B cell (primary cell): ENCODE measurements at regions not wholly inside any gene's neighbourhood (a gene's known extent, or its start where the extent isn't known, plus 50 kb on each side); places are given as distances from the start of the nearest gene placed in this dataset.

Source experiments
- ATAC-seq: fragments of 200-7000 bp; cut with Tn5 transposase; one replicate; pipeline ENCODE4 v1.10.0; 2021; ENCODE audit warnings: low read depth, mild to moderate bottlenecking, moderate number of reproducible peaks, moderate library complexity
- CTCF ChIA-PET: fragments of 350-600 bp; sonication (Branson Sonifier 250); formaldehyde crosslinking; loops from one replicate; lab custom pipeline; 2021; ENCODE audit warnings: antibody characterized with exemption, inconsistent platforms; lab: Charles Lee
- POLR2A ChIA-PET: fragments of 350-600 bp; sonication (Branson Sonifier 250); formaldehyde crosslinking; loops from one replicate; lab custom pipeline; 2021; ENCODE audit warnings: antibody characterized with exemption; lab: Charles Lee
- DNase-seq: peaks from one replicate; pipeline ENCODE4 v3.0.0; 2013
- H2AFZ ChIP-seq: 2 replicates; pipeline ENCODE4 v1.6.1; 2012; ENCODE audit warnings: mild to moderate bottlenecking, low read depth, low read length; ENCODE audit not compliant: insufficient read depth, poor library complexity, severe bottlenecking
- H3K27ac ChIP-seq, 2 donors: 1 replicate in 1 of 2; 2 replicates in 1 of 2; pipeline ENCODE4 v1.5.1; 2012 to 2013; ENCODE audit warnings: low read length in 2 of 2, mild to moderate bottlenecking in 2 of 2, moderate library complexity in 1 of 2
- H3K27me3 ChIP-seq, 4 experiments: fragments of 200-600 bp in 1 of 4; sonication (generic) in 1 of 4; replicated peaks in 1 of 4; 1 replicate in 2 of 4; 2 replicates in 2 of 4; pipeline versions ENCODE4 v1.6.1 to v1.7.0; 2013 to 2016; ENCODE audit warnings: low read length in 3 of 4, mild to moderate bottlenecking in 2 of 4, mixed read lengths in 1 of 4, moderate library complexity in 1 of 4; ENCODE audit not compliant: insufficient read depth in 4 of 4, control insufficient read depth in 3 of 4; ENCODE audit errors: control extremely low read depth in 1 of 4
- H3K36me3 ChIP-seq, 2 experiments: replicated peaks in 1 of 2; 1 replicate in 1 of 2; 2 replicates in 1 of 2; pipeline versions ENCODE4 v1.6.1 to v1.7.1; 2013; ENCODE audit warnings: low read length in 1 of 2; ENCODE audit not compliant: insufficient read depth in 2 of 2, control insufficient read depth in 1 of 2; ENCODE audit errors: control extremely low read depth in 1 of 2, extremely low read depth in 1 of 2
- H3K4me1 ChIP-seq, 2 donors: fragments of 200-600 bp in 1 of 2; sonication (generic) in 1 of 2; 1 replicate in 1 of 2; 2 replicates in 1 of 2; pipeline versions ENCODE4 v1.5.1 to v1.6.1; 2013 to 2017; ENCODE audit warnings: low read length in 2 of 2; ENCODE audit not compliant: control insufficient read depth in 2 of 2, insufficient read depth in 2 of 2
- H3K4me2 ChIP-seq: replicated peaks from 2 replicates; pipeline ENCODE3; 2012; ENCODE audit warnings: mild to moderate bottlenecking, low read depth, low read length; ENCODE audit not compliant: poor library complexity, severe bottlenecking
- H3K4me3 ChIP-seq, 5 experiments: fragments of 200-600 bp in 1 of 5; sonication (generic) in 1 of 5; 1 replicate in 3 of 5; 2 replicates in 2 of 5; pipeline versions ENCODE4 v1.5.1 to v1.7.0; 2011 to 2016; ENCODE audit warnings: low read length in 4 of 5, mild to moderate bottlenecking in 4 of 5, low read depth in 2 of 5, control low read depth in 1 of 5, moderate library complexity in 1 of 5; ENCODE audit not compliant: insufficient read depth in 1 of 5; ENCODE audit errors: control extremely low read depth in 1 of 5, extremely low read depth in 1 of 5
- H3K79me2 ChIP-seq: fragments of 200-600 bp; sonication (generic); one replicate; pipeline ENCODE4 v1.6.0; 2016; ENCODE audit warnings: low read length; ENCODE audit not compliant: control insufficient read depth, insufficient read depth
- H3K9ac ChIP-seq: fragments of 200-600 bp; sonication (generic); 2 replicates; pipeline ENCODE4 v1.6.1; 2017; ENCODE audit warnings: mild to moderate bottlenecking, low read length, moderate library complexity
- H3K9me3 ChIP-seq, 3 donors: one replicate each; pipeline versions ENCODE4 v1.6.1 to v1.7.1; 2013; ENCODE audit warnings: low read length in 2 of 3; ENCODE audit not compliant: control insufficient read depth in 2 of 3, insufficient read depth in 1 of 3; ENCODE audit errors: control extremely low read depth in 1 of 3
- H4K20me1 ChIP-seq: 2 replicates; pipeline ENCODE4 v1.6.0; 2012; ENCODE audit warnings: mild to moderate bottlenecking, low read length; ENCODE audit not compliant: insufficient read depth, control insufficient read depth, poor library complexity, severe bottlenecking
- H3K27ac Mint-ChIP-seq: one replicate; pipeline ENCODE4 v1.8.0; 2021; ENCODE audit warnings: mixed read lengths
- H3K27me3 Mint-ChIP-seq: one replicate; pipeline ENCODE4 v1.8.0; 2021; ENCODE audit warnings: mixed read lengths
- H3K4me1 Mint-ChIP-seq: one replicate; pipeline ENCODE4 v1.8.0; 2021; ENCODE audit warnings: mixed read lengths
- H3K4me3 Mint-ChIP-seq: one replicate; pipeline ENCODE4 v1.8.0; 2021; ENCODE audit warnings: mixed read lengths
- H3K9me3 Mint-ChIP-seq: one replicate; pipeline ENCODE4 v1.8.0; 2022; ENCODE audit warnings: mixed read lengths; ENCODE audit not compliant: insufficient read depth
- EZH2 ChIP-seq: IDR thresholded peaks from 2 replicates; pipeline ENCODE4 v1.6.1; 2012; ENCODE audit warnings: borderline replicate concordance, low read depth, mild to moderate bottlenecking, moderate library complexity, low read length; ENCODE audit not compliant: insufficient read depth, poor library complexity, severe bottlenecking
- WGBS: methylation state at CpG from one replicate; pipeline ENCODE4 v1.1.5; 2013; ENCODE audit warnings: missing lambda C conversion rate; ENCODE audit not compliant: insufficient coverage; 5-methylcytosine and 5-hydroxymethylcytosine counted together
- intact Hi-C: fragments of 100-400 bp; cut with micrococcal nuclease; formaldehyde crosslinking; loops from one replicate; pipeline ENCODE4 v1.10.0; 2022
- TF ChIP-seq, protein P1 (sequence below): fragments of 200-600 bp; IDR thresholded peaks from one replicate; pipeline ENCODE4 v1.8.0; 2022; ENCODE audit warnings: antibody characterized with exemption, mild to moderate bottlenecking

- Mint-ChIP-seq H3K27me3 (peaks cover 15% of the 10 kb centered on the region), H3K9me3 (no peaks in the 10 kb centered on the region), H3K27ac (no peak overlapping the region), H3K4me3 (no peak overlapping the region), H3K4me1 (no peaks in the 10 kb centered on the region)
- Histone ChIP-seq H3K27ac (no peak overlapping the region), H3K4me3 (no peak overlapping the region), H3K9me3 (no peaks in the 10 kb centered on the region), H3K9ac (no peak overlapping the region), H3K27me3 (peaks cover 0 to 3% (median 0%) of the 10 kb centered on the region in 4 experiments), H3K36me3 (no peaks in the 10 kb centered on the region), H3K4me2 (no peak overlapping the region), H2AFZ (no peak overlapping the region), H3K4me1 (no peaks in the 10 kb centered on the region), H3K79me2 (no peaks in the 10 kb centered on the region), H4K20me1 (no peaks in the 10 kb centered on the region)
- ATAC-seq (no peak), DNase-seq (no peak)
- CTCF ChIA-PET, result no interaction called here
- POLR2A ChIA-PET, result no interaction called here
- intact Hi-C loops, result no loop called here
- TF ChIP-seq, protein P1, sequence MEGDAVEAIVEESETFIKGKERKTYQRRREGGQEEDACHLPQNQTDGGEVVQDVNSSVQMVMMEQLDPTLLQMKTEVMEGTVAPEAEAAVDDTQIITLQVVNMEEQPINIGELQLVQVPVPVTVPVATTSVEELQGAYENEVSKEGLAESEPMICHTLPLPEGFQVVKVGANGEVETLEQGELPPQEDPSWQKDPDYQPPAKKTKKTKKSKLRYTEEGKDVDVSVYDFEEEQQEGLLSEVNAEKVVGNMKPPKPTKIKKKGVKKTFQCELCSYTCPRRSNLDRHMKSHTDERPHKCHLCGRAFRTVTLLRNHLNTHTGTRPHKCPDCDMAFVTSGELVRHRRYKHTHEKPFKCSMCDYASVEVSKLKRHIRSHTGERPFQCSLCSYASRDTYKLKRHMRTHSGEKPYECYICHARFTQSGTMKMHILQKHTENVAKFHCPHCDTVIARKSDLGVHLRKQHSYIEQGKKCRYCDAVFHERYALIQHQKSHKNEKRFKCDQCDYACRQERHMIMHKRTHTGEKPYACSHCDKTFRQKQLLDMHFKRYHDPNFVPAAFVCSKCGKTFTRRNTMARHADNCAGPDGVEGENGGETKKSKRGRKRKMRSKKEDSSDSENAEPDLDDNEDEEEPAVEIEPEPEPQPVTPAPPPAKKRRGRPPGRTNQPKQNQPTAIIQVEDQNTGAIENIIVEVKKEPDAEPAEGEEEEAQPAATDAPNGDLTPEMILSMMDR, result no peak
- TF ChIP-seq EZH2, result no peak
- WGBS, result 100% methylated on average over 2 of the region's 8 CpGs
These were observed 190.2 kb downstream of the ERCC6L2 start for GRCh38 chr9:96065482-96066251.

GRCh38 chr9:96064826-96065481 lies 189.5 kb downstream of the ERCC6L2 start:
- CTCF ChIA-PET, result no interaction called here
- no peaks in the 10 kb centered on the region for H3K4me1 ChIP-seq
- Mint-ChIP-seq H3K4me1 (no peaks in the 10 kb centered on the region), H3K4me3 (no peak overlapping the region), H3K27me3 (peaks cover 12% of the 10 kb centered on the region), H3K27ac (no peak overlapping the region), H3K9me3 (no peaks in the 10 kb centered on the region)
- ATAC-seq, result no peak
- H3K4me2 ChIP-seq, result no peak overlapping the region
- no peaks in the 10 kb centered on the region for H3K79me2 ChIP-seq
- TF ChIP-seq EZH2, result no peak
- TF ChIP-seq, protein P1, result no peak
- no peak overlapping the region for H3K4me3 ChIP-seq
- no peaks in the 10 kb centered on the region for H4K20me1 ChIP-seq
- POLR2A ChIA-PET, result no interaction called here
- DNase-seq, result no peak
- no peak overlapping the region for H3K27ac ChIP-seq
- intact Hi-C loops, result no loop called here
- H3K9ac ChIP-seq, result no peak overlapping the region
- H3K9me3 ChIP-seq, result no peaks in the 10 kb centered on the region
- 98% methylated on average over 4 of the region's 7 CpGs for WGBS
- H2AFZ ChIP-seq, result no peak overlapping the region
- H3K36me3 ChIP-seq, result no peaks in the 10 kb centered on the region
- H3K27me3 ChIP-seq, result peaks cover 0 to under 1% (median 0%) of the 10 kb centered on the region in 4 experiments
